Upper lobe of right lung (tissue), 1 donor: ENCODE measurements at regions not wholly inside any gene's neighbourhood (a gene's known extent, or its start where the extent isn't known, plus 50 kb on each side); places are given as distances from the start of the nearest gene placed in this dataset.

Experiments used
- ATAC-seq: fragments of 200-7000 bp; cut with Tn5 transposase; one replicate; pipeline ENCODE4 v1.9.1; 2020; ENCODE audit warnings: mild to moderate bottlenecking, moderate library complexity
- DNase-seq: peaks from one replicate; pipeline ENCODE4 v3.0.0-alpha.2; 2020
- H3K27ac ChIP-seq: fragments of 200-600 bp; one replicate; pipeline ENCODE4 v1.8.0; 2022
- H3K27me3 ChIP-seq: fragments of 200-600 bp; one replicate; pipeline ENCODE4 v1.8.0; 2022; ENCODE audit warnings: mild to moderate bottlenecking
- H3K36me3 ChIP-seq: fragments of 200-600 bp; one replicate; pipeline ENCODE4 v1.8.0; 2022
- H3K4me1 ChIP-seq: fragments of 200-600 bp; one replicate; pipeline ENCODE4 v1.8.0; 2022
- H3K4me3 ChIP-seq: fragments of 200-600 bp; one replicate; pipeline ENCODE4 v1.8.0; 2022; ENCODE audit warnings: mild to moderate bottlenecking
- H3K9me3 ChIP-seq: fragments of 200-600 bp; one replicate; pipeline ENCODE4 v1.8.0; 2022
- CTCF ChIP-seq: fragments of 200-600 bp; IDR thresholded peaks from one replicate; pipeline ENCODE4 v1.8.0; 2022; ENCODE audit warnings: antibody characterized with exemption
- intact Hi-C: fragments of 100-400 bp; cut with DNase I; formaldehyde crosslinking; loops from one replicate; pipeline ENCODE4 v1.11.0; 2022
- donor health status: DM: no; HTN: yes; CAD: no; lungs with severe emphysema.

- DNase-seq (no peak), ATAC-seq (no peak)
- H3K9me3 ChIP-seq, result no peaks in the 10 kb centered on the region
- TF ChIP-seq CTCF, result no peak
- intact Hi-C loops, result no loop called here
- H3K36me3 ChIP-seq, result no peaks in the 10 kb centered on the region
- no peaks in the 10 kb centered on the region for H3K4me1 ChIP-seq
- no peak overlapping the region for H3K27ac ChIP-seq
- no peak overlapping the region for H3K4me3 ChIP-seq
- H3K27me3 ChIP-seq, result no peaks in the 10 kb centered on the region
Measured at GRCh38 chr4:175509320-175509719, 302.7 kb downstream of the GPM6A start.

GRCh38 chr4:175511861-175512260, 300.2 kb downstream of the GPM6A start:
- no peak for DNase-seq
- Histone ChIP-seq H3K36me3 (no peaks in the 10 kb centered on the region), H3K4me1 (no peaks in the 10 kb centered on the region), H3K27me3 (no peaks in the 10 kb centered on the region), H3K9me3 (no peaks in the 10 kb centered on the region), H3K4me3 (no peak overlapping the region), H3K27ac (no peak overlapping the region)
- no peak for TF ChIP-seq CTCF
- no peak for ATAC-seq
- intact Hi-C loops, result no loop called here

- intact Hi-C loops, result no loop called here
- Histone ChIP-seq H3K4me1 (no peaks in the 10 kb centered on the region), H3K36me3 (no peaks in the 10 kb centered on the region), H3K9me3 (no peaks in the 10 kb centered on the region), H3K4me3 (no peak overlapping the region), H3K27ac (no peak overlapping the region), H3K27me3 (no peaks in the 10 kb centered on the region)
- DNase-seq, result no peak
- no peak for ATAC-seq
- TF ChIP-seq CTCF, result no peak
Measured at GRCh38 chr4:175514174-175514573, 297.9 kb downstream of the GPM6A start.

- no peak for ATAC-seq
- intact Hi-C loops, result no loop called here
- no peak for TF ChIP-seq CTCF
- Histone ChIP-seq H3K9me3 (no peaks in the 10 kb centered on the region), H3K36me3 (no peaks in the 10 kb centered on the region), H3K4me3 (no peak overlapping the region), H3K4me1 (no peaks in the 10 kb centered on the region), H3K27ac (no peak overlapping the region), H3K27me3 (no peaks in the 10 kb centered on the region)
- no peak for DNase-seq
Measured at GRCh38 chr4:175530655-175531054, 281.4 kb downstream of the GPM6A start.

- H3K36me3 ChIP-seq, result no peaks in the 10 kb centered on the region
- no peaks in the 10 kb centered on the region for H3K27me3 ChIP-seq
- no peaks in the 10 kb centered on the region for H3K9me3 ChIP-seq
- intact Hi-C loops, result no loop called here
- TF ChIP-seq CTCF, result no peak
- ATAC-seq (no peak), DNase-seq (no peak)
- no peak overlapping the region for H3K4me3 ChIP-seq
- H3K4me1 ChIP-seq, result no peaks in the 10 kb centered on the region
- no peak overlapping the region for H3K27ac ChIP-seq
Measured at GRCh38 chr4:175531405-175532091, 280.5 kb downstream of the GPM6A start.
